Thymus (tissue), 11 donors: ENCODE measurements at regions not wholly inside any gene's neighbourhood (a gene's known extent, or its start where the extent isn't known, plus 50 kb on each side); places are given as distances from the start of the nearest gene placed in this dataset.

Experiments
- DNase-seq, 9 donors: peaks; one replicate each; pipeline ENCODE4 v3.0.0-alpha.2; 2013; ENCODE audit warnings: low spot score in 9 of 9, low read depth in 6 of 9, missing footprints in 1 of 9
- H3K27ac ChIP-seq, 2 donors: one replicate each; pipeline ENCODE4 v1.5.1; 2013; ENCODE audit warnings: control low read depth in 1 of 2, low read depth in 1 of 2, low read length in 1 of 2, mild to moderate bottlenecking in 1 of 2, moderate library complexity in 1 of 2
- H3K27me3 ChIP-seq, 2 donors: one replicate each; pipeline ENCODE4 v1.5.1; 2013; ENCODE audit warnings: low read length in 1 of 2; ENCODE audit not compliant: control insufficient read depth in 2 of 2, insufficient read depth in 1 of 2
- H3K36me3 ChIP-seq, 2 donors: one replicate each; pipeline ENCODE4 v1.5.1; 2013; ENCODE audit warnings: low read length in 1 of 2, mild to moderate bottlenecking in 1 of 2, moderate library complexity in 1 of 2; ENCODE audit not compliant: control insufficient read depth in 2 of 2, insufficient read depth in 2 of 2
- H3K4me1 ChIP-seq, 2 donors: one replicate each; pipeline ENCODE4 v1.5.1; 2013; ENCODE audit warnings: low read length in 2 of 2; ENCODE audit not compliant: control insufficient read depth in 2 of 2, insufficient read depth in 2 of 2
- H3K4me3 ChIP-seq, 2 donors: one replicate each; pipeline ENCODE4 v1.5.1; 2013; ENCODE audit warnings: low read length in 2 of 2, control low read depth in 1 of 2, mild to moderate bottlenecking in 1 of 2
- H3K9me3 ChIP-seq, 2 donors: one replicate each; pipeline ENCODE4 v1.5.1; 2013; ENCODE audit warnings: low read length in 1 of 2, mild to moderate bottlenecking in 1 of 2; ENCODE audit not compliant: control insufficient read depth in 2 of 2, insufficient read depth in 1 of 2
- WGBS: extraction: QIAGEN DNeasy Blood & Tissue Kit; methylation state at CpG from one replicate; pipeline ENCODE4 v1.1.7; 2013; 5-methylcytosine and 5-hydroxymethylcytosine counted together
- donor health status: healthy.

DNA sequence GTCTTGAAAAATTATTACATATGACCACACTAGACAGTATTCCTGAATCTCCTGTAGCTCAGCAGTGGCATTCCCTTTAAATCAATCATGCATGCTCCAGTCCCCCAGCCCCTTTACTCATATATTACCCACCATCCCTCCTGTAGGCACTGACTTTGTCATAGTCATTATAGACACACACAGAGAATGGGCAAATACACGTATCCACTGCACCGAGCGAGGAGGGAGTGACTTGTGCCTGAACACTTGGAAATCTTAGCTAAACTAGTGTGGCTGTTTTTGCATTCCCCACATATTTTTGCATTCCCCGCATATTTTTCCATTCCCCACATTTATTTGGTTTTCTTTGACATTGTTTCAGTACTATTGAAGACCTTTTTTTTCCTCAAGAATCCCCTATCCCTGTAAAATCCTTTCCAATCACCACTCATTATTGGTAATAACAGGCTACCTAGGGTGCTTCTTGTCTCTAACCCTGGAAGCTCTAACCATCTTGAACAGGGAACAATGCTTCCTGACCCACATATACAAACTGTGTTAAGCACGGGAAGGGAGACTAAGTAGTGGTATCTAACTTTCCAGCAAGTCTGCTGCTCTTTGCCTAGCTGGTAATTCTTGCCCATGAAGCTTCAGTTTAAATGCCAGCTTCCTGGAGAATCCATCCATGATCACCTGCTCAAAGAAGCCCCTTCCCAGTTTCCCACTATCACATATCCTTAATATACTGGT is 534.4 kb upstream of the CAMK1G start:
- H3K27me3 ChIP-seq = no peaks in the 10 kb centered on the region
- H3K9me3 ChIP-seq = peaks cover 0 to 4% of the 10 kb centered on the region in 2 donors
- WGBS = 92% methylated on average over 5 of the region's 5 CpGs
- no peaks in the 10 kb centered on the region for H3K4me1 ChIP-seq
- H3K27ac ChIP-seq = no peak overlapping the region
- H3K4me3 ChIP-seq = no peak overlapping the region
- H3K36me3 ChIP-seq = no peaks in the 10 kb centered on the region
- DNase-seq = no peak

DNA sequence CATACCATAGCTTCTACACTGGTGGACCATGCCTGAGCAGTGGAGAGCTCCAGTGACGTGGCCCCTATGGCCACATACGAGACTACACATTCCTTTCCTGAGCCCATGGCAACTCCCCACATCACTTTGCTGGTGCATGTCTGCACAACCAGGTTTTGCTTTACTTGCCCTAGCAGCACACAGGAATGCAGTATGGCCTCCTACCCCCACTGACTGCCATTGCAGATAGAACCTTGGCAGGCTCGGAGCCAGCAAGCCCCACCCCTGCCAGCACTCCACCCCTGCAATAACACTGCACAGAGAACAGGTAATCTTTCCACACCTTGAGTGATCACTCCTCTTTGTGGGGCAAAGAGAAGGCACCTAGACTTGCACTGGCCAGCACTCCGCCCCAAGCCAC is 531.9 kb upstream of the CAMK1G start:
- Histone ChIP-seq H3K36me3 (no peaks in the 10 kb centered on the region), H3K4me1 (no peaks in the 10 kb centered on the region), H3K27ac (no peak overlapping the region), H3K27me3 (no peaks in the 10 kb centered on the region), H3K4me3 (no peak overlapping the region), H3K9me3 (peaks cover 0 to 4% of the 10 kb centered on the region in 2 donors)
- WGBS = 95% methylated on average over 4 of the region's 4 CpGs
- DNase-seq = no peak

DNA sequence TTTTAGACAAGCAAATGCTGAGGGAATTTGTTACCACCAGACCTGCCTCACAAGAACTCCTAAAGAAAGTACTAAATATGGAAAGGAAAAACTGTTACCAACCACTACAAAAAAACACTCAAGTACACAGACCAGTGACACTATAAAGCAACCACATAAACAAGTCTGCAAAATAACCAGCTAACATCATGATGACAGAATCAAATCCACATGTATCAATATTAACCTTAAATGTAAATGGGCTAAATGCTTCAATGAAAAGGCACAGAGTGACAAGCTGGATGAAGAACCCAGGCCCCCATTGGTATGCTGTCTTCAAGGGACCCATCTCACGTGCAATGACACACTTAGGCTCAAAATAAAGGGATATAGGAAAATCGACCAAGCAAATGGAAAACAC is 529.9 kb upstream of the CAMK1G start:
- DNase-seq = no peak
- 93% methylated on average over 2 of the region's 2 CpGs for WGBS
- no peak overlapping the region for H3K27ac ChIP-seq
- no peak overlapping the region for H3K4me3 ChIP-seq
- no peaks in the 10 kb centered on the region for H3K27me3 ChIP-seq
- no peaks in the 10 kb centered on the region for H3K36me3 ChIP-seq
- H3K4me1 ChIP-seq = no peaks in the 10 kb centered on the region
- H3K9me3 ChIP-seq = peaks cover 0 to 4% of the 10 kb centered on the region in 2 donors

DNA sequence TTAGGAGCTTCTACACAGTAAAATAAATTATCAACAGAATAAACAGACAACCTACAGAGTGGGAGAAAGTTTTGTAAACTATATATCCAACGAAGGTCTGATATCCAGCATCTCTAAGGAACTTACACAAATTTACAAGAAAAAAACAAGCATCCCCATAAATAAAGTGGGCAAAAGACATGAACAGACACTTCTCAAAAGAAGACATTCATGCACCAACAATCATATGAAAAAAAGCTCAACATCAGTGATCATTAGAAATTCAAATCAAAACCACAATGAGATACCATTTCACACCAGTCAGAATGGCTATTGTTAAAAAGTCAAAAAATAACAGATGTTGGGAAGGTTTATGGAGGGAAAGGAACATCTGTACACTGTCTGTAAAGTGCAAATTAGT is 526.4 kb upstream of the CAMK1G start:
- Histone ChIP-seq H3K4me3 (no peak overlapping the region), H3K27ac (no peak overlapping the region), H3K27me3 (no peaks in the 10 kb centered on the region), H3K9me3 (no peaks in the 10 kb centered on the region), H3K4me1 (no peaks in the 10 kb centered on the region), H3K36me3 (no peaks in the 10 kb centered on the region)
- 96% methylated on average over 1 of the region's 1 CpG for WGBS
- DNase-seq = no peak

DNA sequence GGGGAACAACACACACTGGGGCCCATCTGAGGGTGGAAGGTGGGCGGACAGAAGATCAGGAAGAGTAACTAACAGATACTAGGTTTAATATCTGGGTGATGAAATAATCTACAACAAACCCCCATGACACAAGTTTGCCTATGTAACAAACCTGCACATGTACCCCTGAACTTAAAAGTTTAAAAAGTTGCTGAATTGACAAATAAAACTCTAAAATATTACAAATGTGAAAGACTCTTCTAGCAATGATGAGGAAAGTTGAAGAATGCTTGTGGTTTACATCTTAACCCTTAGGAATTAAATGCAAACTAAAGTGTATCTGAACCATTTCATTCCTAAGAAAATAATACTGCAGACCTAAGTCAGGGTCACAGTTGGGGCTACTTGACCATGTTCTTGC is 525.6 kb upstream of the CAMK1G start:
- Histone ChIP-seq H3K27me3 (no peaks in the 10 kb centered on the region), H3K9me3 (no peaks in the 10 kb centered on the region), H3K4me3 (no peak overlapping the region), H3K36me3 (no peaks in the 10 kb centered on the region), H3K27ac (no peak overlapping the region), H3K4me1 (no peaks in the 10 kb centered on the region)
- no peak for DNase-seq
- WGBS = 95% methylated on average over 1 of the region's 1 CpG

DNA sequence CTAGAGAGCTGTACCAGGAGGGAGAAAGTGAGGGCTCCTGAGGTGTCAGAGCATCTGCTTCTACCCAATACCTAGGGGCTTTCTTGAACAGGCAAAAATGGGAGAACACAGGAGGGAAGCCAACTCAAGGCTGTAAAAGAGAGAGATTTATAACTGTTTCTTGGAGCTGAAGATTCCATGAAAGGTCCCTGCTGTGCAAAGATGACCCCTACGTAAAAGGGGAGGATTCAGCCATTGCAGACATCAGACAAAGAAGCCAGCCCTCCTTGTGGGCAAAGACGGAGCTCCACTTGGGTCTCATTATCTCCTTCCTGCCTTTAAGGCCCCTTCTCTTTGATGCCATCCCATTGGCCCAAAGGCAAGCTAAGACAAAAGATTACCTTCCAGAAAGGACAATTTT is 524.1 kb upstream of the CAMK1G start:
- no peaks in the 10 kb centered on the region for H3K4me1 ChIP-seq
- no peak overlapping the region for H3K27ac ChIP-seq
- WGBS = 65% methylated on average over 2 of the region's 2 CpGs
- H3K36me3 ChIP-seq = no peaks in the 10 kb centered on the region
- H3K27me3 ChIP-seq = no peaks in the 10 kb centered on the region
- no peak for DNase-seq
- H3K4me3 ChIP-seq = no peak overlapping the region
- H3K9me3 ChIP-seq = no peaks in the 10 kb centered on the region

DNA sequence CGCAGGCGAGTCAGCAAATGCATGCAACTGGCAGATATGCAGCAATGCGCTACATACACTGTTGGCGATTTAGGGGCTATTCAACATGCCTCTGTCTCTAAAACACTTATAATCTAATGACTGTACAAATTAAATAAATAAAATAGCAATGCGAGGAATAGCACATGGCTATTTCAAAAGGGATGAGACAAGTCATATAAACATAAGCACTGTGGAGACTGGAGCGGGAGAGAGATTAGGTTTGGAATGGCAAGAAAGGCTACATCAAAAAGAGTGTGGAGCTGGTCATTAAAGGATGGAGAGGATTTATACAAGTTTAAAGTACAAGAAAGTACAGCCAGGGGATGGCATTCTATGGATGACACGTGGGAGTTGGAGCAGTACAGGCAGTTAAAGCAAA is 523.5 kb upstream of the CAMK1G start:
- Histone ChIP-seq H3K4me3 (no peak overlapping the region), H3K36me3 (no peaks in the 10 kb centered on the region), H3K27me3 (no peaks in the 10 kb centered on the region), H3K27ac (no peak overlapping the region), H3K9me3 (no peaks in the 10 kb centered on the region), H3K4me1 (no peaks in the 10 kb centered on the region)
- DNase-seq = no peak
- WGBS = 82% methylated on average over 7 of the region's 7 CpGs

DNA sequence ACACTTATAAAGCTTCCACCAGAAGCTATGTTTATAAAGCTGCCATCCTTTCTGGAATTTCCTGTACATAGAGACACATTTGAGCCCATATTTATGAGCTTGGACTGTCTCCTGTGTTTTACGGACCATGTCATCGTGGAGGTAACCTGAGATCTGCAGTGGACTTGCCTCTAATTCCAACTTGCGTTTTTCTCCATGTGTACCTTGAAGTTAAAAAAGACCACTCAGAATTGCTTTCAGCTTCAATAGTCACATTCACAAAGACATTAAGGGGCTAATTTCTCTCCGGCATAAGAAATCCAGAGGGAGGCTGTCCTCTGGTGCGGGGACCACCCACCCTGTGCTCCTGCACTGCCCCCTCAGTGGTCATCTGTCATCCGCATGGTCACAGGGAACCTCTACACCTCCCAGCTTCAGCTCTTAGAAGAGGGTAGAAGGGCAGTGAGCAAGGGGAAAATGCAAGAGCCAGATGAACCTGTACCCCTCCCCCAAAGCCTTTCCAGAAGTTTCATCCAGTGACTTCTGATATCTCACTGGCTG is 521.4 kb upstream of the CAMK1G start:
- Histone ChIP-seq H3K4me3 (no peak overlapping the region), H3K27ac (no peak overlapping the region), H3K27me3 (no peaks in the 10 kb centered on the region), H3K4me1 (no peaks in the 10 kb centered on the region), H3K36me3 (no peaks in the 10 kb centered on the region), H3K9me3 (no peaks in the 10 kb centered on the region)
- DNase-seq = no peak
- WGBS = 89% methylated on average over 6 of the region's 6 CpGs

DNA sequence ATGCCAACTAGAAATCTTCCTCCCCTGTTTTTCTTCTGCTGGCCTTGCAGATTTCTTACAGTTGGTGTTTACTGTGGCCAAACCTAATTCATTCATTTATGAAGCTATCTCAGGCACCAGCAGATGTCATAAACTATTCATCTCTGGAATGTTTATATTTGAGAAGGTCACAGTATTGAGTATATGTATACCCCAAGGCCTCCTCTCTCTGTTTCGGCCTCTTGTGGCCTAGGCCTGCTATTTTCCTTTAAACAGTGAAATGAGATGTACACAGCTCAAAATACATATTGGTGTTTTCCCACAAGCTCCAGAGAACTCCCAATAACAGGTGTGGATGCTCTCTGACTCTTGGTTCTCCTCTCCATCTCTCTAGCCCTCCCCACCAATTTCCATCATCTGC is 520.7 kb upstream of the CAMK1G start:
- H3K4me1 ChIP-seq = no peaks in the 10 kb centered on the region
- H3K4me3 ChIP-seq = no peak overlapping the region
- 91% methylated on average over 1 of the region's 1 CpG for WGBS
- DNase-seq = no peak
- no peaks in the 10 kb centered on the region for H3K9me3 ChIP-seq
- no peaks in the 10 kb centered on the region for H3K27me3 ChIP-seq
- H3K27ac ChIP-seq = no peak overlapping the region
- H3K36me3 ChIP-seq = no peaks in the 10 kb centered on the region
